Omental fat pad (tissue), 3 donors: ENCODE measurements at regions not wholly inside any gene's neighbourhood (a gene's known extent, or its start where the extent isn't known, plus 50 kb on each side); places are given as distances from the start of the nearest gene placed in this dataset.
"Not testable (repeated sequence)": the region's sequence is repeated elsewhere in the genome, so short reads cannot be mapped to it uniquely, and the experiment has no call there.

Experiments
- ATAC-seq: fragments of 150-250 bp; one replicate; pipeline ENCODE4 v1.9.1; 2016; ENCODE audit warnings: mild to moderate bottlenecking, moderate library complexity; ENCODE audit not compliant: low FRiP score
- DNase-seq: peaks from one replicate; pipeline ENCODE4 v3.0.0-alpha.2; 2019; ENCODE audit warnings: low spot score
- CTCF ChIP-seq, 3 donors: fragments of 450-650 bp; IDR thresholded peaks; one replicate each; pipeline ENCODE4 v1.5.1; 2016 to 2017; ENCODE audit warnings: antibody characterized with exemption in 3 of 3, mild to moderate bottlenecking in 3 of 3, moderate library complexity in 2 of 3

DNA sequence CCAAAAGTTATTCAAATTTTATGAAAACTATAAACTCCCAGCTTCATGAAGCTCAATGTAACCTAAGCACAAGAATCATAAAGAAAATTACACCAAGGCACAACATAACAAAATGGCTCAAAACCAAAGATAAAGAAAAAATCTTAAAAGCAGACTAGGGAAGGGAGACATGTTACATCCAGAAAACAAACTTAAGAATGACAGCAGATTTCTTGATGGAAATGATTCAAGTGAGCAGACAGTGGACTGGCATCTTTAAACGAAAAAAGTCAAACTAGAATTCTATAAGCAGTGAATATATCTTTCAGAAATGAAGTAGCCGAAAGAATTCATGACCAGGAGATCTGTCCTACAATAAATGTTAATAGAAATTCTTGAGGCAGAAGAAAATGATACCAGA, 75.6 kb downstream of the SHANK2 start:
- no peak for ATAC-seq
- no peak for DNase-seq
- TF ChIP-seq CTCF (IDR thresholded peaks at IDR 0.05), result no peak

DNA sequence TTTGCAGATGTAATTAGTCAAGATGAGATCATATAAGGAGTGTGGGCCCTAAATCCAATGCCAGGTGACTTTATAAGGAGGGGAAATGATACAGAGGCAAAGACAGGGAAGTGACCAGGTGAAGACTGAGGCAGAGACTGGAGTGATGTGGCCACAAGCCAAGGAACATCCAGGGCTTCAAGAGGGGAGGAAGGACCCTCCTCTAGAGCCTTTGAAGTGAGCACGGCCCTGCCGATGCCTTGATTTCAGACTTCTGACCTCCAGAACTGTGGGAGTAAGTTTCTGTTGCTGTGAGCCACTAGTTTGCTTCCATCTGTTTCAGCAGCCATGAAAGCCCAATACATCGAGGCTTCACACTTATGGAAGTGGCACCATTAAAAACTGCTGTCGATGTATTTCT, 78.7 kb downstream of the SHANK2 start:
- ATAC-seq, result no peak
- TF ChIP-seq CTCF (IDR thresholded peaks at IDR 0.05), result no peak
- DNase-seq, result no peak

GRCh38 chr11:71172680-71173079, 79.7 kb downstream of the SHANK2 start:
- TF ChIP-seq CTCF (IDR thresholded peaks at IDR 0.05), result no peak
- no peak for ATAC-seq
- DNase-seq, result no peak

- DNase-seq (no peak), ATAC-seq (no peak)
- no peak for TF ChIP-seq CTCF (IDR thresholded peaks at IDR 0.05)
Observed at GRCh38 chr11:71171576-71171975, 80.8 kb downstream of the SHANK2 start.

GRCh38 chr11:71170624-71171423, 81.6 kb downstream of the SHANK2 start:
- DNase-seq (no peak), ATAC-seq (no peak)
- no peak for TF ChIP-seq CTCF (IDR thresholded peaks at IDR 0.05)

- no peak for DNase-seq
- ATAC-seq, result no peak
- no peak for TF ChIP-seq CTCF (IDR thresholded peaks at IDR 0.05)
Observed at GRCh38 chr11:71169313-71169712, 83.1 kb downstream of the SHANK2 start.

DNA sequence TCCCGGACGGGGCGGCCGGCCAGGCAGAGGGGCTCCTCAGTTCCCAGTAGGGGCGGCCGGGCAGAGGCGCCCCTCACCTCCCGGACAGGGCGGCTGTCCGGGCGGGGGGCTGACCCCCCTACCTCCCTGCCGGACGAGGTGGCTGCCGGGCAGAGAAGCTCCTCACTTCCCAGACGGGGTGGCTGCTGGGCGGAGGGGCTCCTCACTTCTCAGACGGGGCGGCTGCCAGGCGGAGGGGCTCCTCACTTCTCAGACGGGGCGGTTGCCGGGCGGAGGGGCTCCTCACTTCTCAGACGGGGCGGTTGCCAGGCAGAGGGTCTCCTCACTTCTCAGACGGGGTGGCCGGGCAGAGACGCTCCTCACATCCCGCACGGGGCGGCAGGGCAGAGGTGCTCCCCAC, 84.6 kb downstream of the SHANK2 start:
- not testable (repeated sequence) for DNase-seq, ATAC-seq
